SU-DHL-6 (cell line): ENCODE measurements at regions not wholly inside any gene's neighbourhood (a gene's known extent, or its start where the extent isn't known, plus 50 kb on each side); places are given as distances from the start of the nearest gene placed in this dataset.
"Not testable (repeated sequence)": the region's sequence is repeated elsewhere in the genome, so short reads cannot be mapped to it uniquely, and the experiment has no call there.

Experiments
- EZH2phosphoT487 ChIP-seq: fragments of 200-600 bp; sonication (generic), shearing (Covaris generic); conservative IDR thresholded peaks from 2 replicates; pipeline ENCODE4 v1.6.1; 2018; ENCODE audit warnings: mild to moderate bottlenecking, antibody characterized with exemption, low read length, moderate library complexity, mixed read lengths
- TF ChIP-seq, protein P1 (sequence below): fragments of 200-600 bp; sonication (generic); IDR thresholded peaks from one replicate; pipeline ENCODE4 v1.5.1; 2017; ENCODE audit warnings: antibody characterized with exemption, mild to moderate bottlenecking, low read length, moderate library complexity; ENCODE audit not compliant: insufficient read depth, poor library complexity, severe bottlenecking

DNA sequence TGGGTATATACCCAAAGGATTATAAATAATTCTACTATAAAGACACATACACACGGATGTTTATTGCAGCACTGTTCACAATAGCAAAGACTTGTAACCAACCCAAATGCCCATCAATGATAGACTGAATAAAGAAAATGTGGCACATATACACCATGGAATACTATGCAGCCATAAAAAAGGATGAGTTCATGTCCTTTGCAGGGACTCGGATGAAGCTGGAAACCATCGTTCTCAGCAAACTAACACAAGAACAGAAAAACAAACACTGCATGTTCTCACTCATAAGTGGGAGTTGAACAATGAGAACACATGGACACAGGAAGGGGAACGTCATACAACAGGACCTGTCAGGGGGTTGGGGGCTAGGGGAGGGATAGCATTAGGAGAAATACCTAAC is 64.8 kb upstream of the SLC8A3 start:
- TF ChIP-seq, protein P1, sequence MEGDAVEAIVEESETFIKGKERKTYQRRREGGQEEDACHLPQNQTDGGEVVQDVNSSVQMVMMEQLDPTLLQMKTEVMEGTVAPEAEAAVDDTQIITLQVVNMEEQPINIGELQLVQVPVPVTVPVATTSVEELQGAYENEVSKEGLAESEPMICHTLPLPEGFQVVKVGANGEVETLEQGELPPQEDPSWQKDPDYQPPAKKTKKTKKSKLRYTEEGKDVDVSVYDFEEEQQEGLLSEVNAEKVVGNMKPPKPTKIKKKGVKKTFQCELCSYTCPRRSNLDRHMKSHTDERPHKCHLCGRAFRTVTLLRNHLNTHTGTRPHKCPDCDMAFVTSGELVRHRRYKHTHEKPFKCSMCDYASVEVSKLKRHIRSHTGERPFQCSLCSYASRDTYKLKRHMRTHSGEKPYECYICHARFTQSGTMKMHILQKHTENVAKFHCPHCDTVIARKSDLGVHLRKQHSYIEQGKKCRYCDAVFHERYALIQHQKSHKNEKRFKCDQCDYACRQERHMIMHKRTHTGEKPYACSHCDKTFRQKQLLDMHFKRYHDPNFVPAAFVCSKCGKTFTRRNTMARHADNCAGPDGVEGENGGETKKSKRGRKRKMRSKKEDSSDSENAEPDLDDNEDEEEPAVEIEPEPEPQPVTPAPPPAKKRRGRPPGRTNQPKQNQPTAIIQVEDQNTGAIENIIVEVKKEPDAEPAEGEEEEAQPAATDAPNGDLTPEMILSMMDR = not testable (repeated sequence)
- TF ChIP-seq EZH2phosphoT487 = not testable (repeated sequence)
